Panc1 (cell line): ENCODE measurements at regions not wholly inside any gene's neighbourhood (a gene's known extent, or its start where the extent isn't known, plus 50 kb on each side); places are given as distances from the start of the nearest gene placed in this dataset.
"Not testable (repeated sequence)": the region's sequence is repeated elsewhere in the genome, so short reads cannot be mapped to it uniquely, and the experiment has no call there.

ENCODE experiments used
- ATAC-seq: fragments of 200-7000 bp; cut with Tn5 transposase; 2 replicates; pipeline ENCODE4 v1.9.1; 2020; ENCODE audit warnings: mild to moderate bottlenecking, moderate library complexity
- BruUV-seq: library from RNA; stranded (reverse); fragments of 400-500 nt; replicated peaks from 2 replicates; lab custom pipeline; 2021; lab: Mats Ljungman, UMichigan
- CTCF ChIA-PET: fragments of 300-600 bp; sonication (Branson Sonifier 250); formaldehyde crosslinking; loops from one replicate; lab custom pipeline; 2022; ENCODE audit warnings: antibody characterized with exemption; lab: Charles Lee
- POLR2A ChIA-PET: fragments of 300-600 bp; sonication (Branson Sonifier 250); formaldehyde crosslinking; loops from one replicate; lab custom pipeline; 2022; ENCODE audit warnings: antibody characterized with exemption; lab: Charles Lee
- DNase-seq: peaks from one replicate; pipeline ENCODE4 v3.0.0-alpha.2; 2010; ENCODE audit warnings: low read depth, low spot score
- H3K27ac ChIP-seq: 2 replicates; pipeline ENCODE4 v1.5.1; 2011; ENCODE audit warnings: mild to moderate bottlenecking, low read length, inconsistent platforms
- H3K27me3 ChIP-seq: fragments of 200-500 bp; sonication (Bioruptor generic); 2 replicates; pipeline ENCODE4 v1.6.0; 2014; ENCODE audit warnings: low read length, inconsistent platforms; ENCODE audit not compliant: control insufficient read depth, insufficient read depth
- H3K36me3 ChIP-seq: fragments of 200-500 bp; sonication (Bioruptor generic); 2 replicates; pipeline ENCODE4 v1.5.1; 2014; ENCODE audit warnings: inconsistent platforms, mild to moderate bottlenecking, low read length, moderate library complexity; ENCODE audit not compliant: control insufficient read depth, insufficient read depth
- H3K4me1 ChIP-seq: 2 replicates; pipeline ENCODE4 v1.5.1; 2011; ENCODE audit warnings: inconsistent platforms, mild to moderate bottlenecking, low read length, moderate library complexity; ENCODE audit not compliant: control insufficient read depth, insufficient read depth
- H3K4me3 ChIP-seq, 2 experiments: 2 replicates each; pipeline ENCODE4 v1.5.1; 2011 to 2012; ENCODE audit warnings: low read depth in 2 of 2, low read length in 2 of 2, mild to moderate bottlenecking in 2 of 2, inconsistent platforms in 1 of 2, moderate library complexity in 1 of 2
- H3K9me3 ChIP-seq: fragments of 200-500 bp; sonication (Bioruptor generic); 2 replicates; pipeline ENCODE4 v1.5.1; 2014; ENCODE audit warnings: low read depth, mild to moderate bottlenecking, inconsistent platforms, low read length, moderate library complexity; ENCODE audit not compliant: control insufficient read depth, insufficient read depth
- CTCF ChIP-seq: fragments of 450-650 bp; IDR thresholded peaks from 2 replicates; pipeline ENCODE4 v1.5.1; 2017; ENCODE audit warnings: mild to moderate bottlenecking
- POLR2AphosphoS5 ChIP-seq: IDR thresholded peaks from 2 replicates; pipeline ENCODE4 v1.6.1; 2012; ENCODE audit warnings: mild to moderate bottlenecking, low read depth, low read length, moderate library complexity
- SIN3A ChIP-seq: IDR thresholded peaks from 2 replicates; pipeline ENCODE4 v1.6.1; 2012; ENCODE audit warnings: low read depth, mild to moderate bottlenecking, low read length, moderate library complexity, borderline replicate concordance; ENCODE audit not compliant: insufficient read depth
- TCF7L2 ChIP-seq: IDR thresholded peaks from 2 replicates; pipeline ENCODE4 v1.6.1; 2011; ENCODE audit warnings: mild to moderate bottlenecking, low read depth, low read length, inconsistent platforms
- in situ Hi-C: cut with HindIII; loops from 2 replicates; pipeline ENCODE4 v1.10.0; 2016; ENCODE audit warnings: low sequenced_read_pairs, low pct_unique_long_range_greater_than_20kb
- intact Hi-C: fragments of 100-400 bp; cut with micrococcal nuclease; formaldehyde crosslinking; loops from one replicate; pipeline ENCODE4 v1.10.0; 2022; ENCODE audit not compliant: unreplicated experiment
- TF ChIP-seq, protein P1 (sequence below), 2 experiments: IDR thresholded peaks; 2 replicates each; pipeline ENCODE4 v1.6.1; 2011 to 2012; ENCODE audit warnings: low read depth in 2 of 2, control low read depth in 1 of 2, low read length in 1 of 2, mild to moderate bottlenecking in 1 of 2, moderate library complexity in 1 of 2; ENCODE audit not compliant: insufficient read depth in 1 of 2

DNA sequence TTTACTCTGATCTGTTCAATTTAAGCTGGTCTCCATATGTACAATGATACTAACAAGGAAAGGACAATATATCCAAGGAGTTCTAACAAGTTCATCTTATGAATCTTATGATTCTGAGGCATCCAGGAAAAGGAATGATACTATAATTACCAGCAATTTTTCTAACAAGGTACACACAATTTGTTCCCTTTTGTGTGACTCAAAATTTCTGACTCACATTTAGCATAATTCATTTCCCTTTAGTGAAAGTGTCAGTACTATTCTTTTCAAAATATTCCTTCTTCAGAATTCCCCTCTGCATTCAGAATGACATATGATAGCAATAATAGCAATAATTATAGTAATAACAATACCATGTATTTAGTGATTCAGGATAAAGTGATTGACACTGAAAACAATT lies 594.8 kb downstream of the DMRTA1 start:
- ChIA-PET POLR2A (no interaction called here), CTCF (no interaction called here)
- TF ChIP-seq SIN3A: no peak
- TF ChIP-seq TCF7L2: no peak
- no peak for TF ChIP-seq POLR2AphosphoS5
- TF ChIP-seq, protein P1, sequence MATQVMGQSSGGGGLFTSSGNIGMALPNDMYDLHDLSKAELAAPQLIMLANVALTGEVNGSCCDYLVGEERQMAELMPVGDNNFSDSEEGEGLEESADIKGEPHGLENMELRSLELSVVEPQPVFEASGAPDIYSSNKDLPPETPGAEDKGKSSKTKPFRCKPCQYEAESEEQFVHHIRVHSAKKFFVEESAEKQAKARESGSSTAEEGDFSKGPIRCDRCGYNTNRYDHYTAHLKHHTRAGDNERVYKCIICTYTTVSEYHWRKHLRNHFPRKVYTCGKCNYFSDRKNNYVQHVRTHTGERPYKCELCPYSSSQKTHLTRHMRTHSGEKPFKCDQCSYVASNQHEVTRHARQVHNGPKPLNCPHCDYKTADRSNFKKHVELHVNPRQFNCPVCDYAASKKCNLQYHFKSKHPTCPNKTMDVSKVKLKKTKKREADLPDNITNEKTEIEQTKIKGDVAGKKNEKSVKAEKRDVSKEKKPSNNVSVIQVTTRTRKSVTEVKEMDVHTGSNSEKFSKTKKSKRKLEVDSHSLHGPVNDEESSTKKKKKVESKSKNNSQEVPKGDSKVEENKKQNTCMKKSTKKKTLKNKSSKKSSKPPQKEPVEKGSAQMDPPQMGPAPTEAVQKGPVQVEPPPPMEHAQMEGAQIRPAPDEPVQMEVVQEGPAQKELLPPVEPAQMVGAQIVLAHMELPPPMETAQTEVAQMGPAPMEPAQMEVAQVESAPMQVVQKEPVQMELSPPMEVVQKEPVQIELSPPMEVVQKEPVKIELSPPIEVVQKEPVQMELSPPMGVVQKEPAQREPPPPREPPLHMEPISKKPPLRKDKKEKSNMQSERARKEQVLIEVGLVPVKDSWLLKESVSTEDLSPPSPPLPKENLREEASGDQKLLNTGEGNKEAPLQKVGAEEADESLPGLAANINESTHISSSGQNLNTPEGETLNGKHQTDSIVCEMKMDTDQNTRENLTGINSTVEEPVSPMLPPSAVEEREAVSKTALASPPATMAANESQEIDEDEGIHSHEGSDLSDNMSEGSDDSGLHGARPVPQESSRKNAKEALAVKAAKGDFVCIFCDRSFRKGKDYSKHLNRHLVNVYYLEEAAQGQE (IDR thresholded peaks at IDR 0.05; ENCODE audit: insufficient read depth in 1 of 2, low read depth in 2 of 2, low read length in 1 of 2): no peak
- no peak for TF ChIP-seq CTCF
- Histone ChIP-seq H3K4me1 (no peaks in the 10 kb centered on the region), H3K4me3 (no peak overlapping the region), H3K36me3 (no peaks in the 10 kb centered on the region), H3K9me3 (no peaks in the 10 kb centered on the region), H3K27ac (no peak overlapping the region), H3K27me3 (no peaks in the 10 kb centered on the region)
- BruUV-seq: no TSS peak
- intact Hi-C loops (no loop called here), in situ Hi-C loops (no loop called here)
- ATAC-seq: no peak
- no peak for DNase-seq

GRCh38 chr9:23044549-23044948 lies 597.9 kb downstream of the DMRTA1 start:
- no peak for ATAC-seq
- CTCF ChIA-PET: no interaction called here
- intact Hi-C loops (no loop called here), in situ Hi-C loops (no loop called here)
- TF ChIP-seq SIN3A (no peak), CTCF (no peak), TCF7L2 (no peak), POLR2AphosphoS5 (no peak)
- TF ChIP-seq, protein P1 (IDR thresholded peaks at IDR 0.05; ENCODE audit: insufficient read depth in 1 of 2, low read depth in 2 of 2, low read length in 1 of 2): no peak
- no peak overlapping the region for H3K27ac ChIP-seq
- no peak for DNase-seq
- no peaks in the 10 kb centered on the region for H3K36me3 ChIP-seq
- no peaks in the 10 kb centered on the region for H3K9me3 ChIP-seq
- POLR2A ChIA-PET: no interaction called here
- no peaks in the 10 kb centered on the region for H3K4me1 ChIP-seq
- no peaks in the 10 kb centered on the region for H3K27me3 ChIP-seq
- BruUV-seq: no TSS peak
- no peak overlapping the region for H3K4me3 ChIP-seq

DNA sequence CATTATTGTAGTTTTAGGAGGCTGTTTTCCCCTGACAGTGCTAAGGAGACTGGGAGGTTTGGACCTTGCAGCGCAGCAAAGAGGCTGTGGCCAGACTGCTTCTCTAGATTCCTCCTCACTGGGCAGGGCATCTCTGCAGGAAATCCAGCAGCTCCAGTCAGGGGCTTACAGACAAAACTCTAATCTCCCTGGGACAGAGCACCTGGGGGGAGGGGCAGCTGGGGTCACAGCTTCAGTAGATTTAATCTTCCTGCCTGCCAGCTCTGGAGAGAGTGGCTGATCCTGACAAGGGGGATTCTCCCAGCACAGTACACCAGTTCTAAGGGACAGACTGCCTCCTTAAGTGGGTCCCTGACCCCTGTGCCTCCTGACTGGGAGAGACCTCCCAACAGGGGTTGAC lies 599.4 kb downstream of the DMRTA1 start:
- H3K36me3 ChIP-seq, H3K27ac ChIP-seq, DNase-seq, H3K27me3 ChIP-seq, CTCF ChIA-PET, BruUV-seq, POLR2A ChIA-PET, H3K4me3 ChIP-seq, H3K4me1 ChIP-seq, ATAC-seq, in situ Hi-C loops, intact Hi-C loops, H3K9me3 ChIP-seq: not testable (repeated sequence)
